MM.1S (cell line): ENCODE measurements at regions not wholly inside any gene's neighbourhood (a gene's known extent, or its start where the extent isn't known, plus 50 kb on each side); places are given as distances from the start of the nearest gene placed in this dataset.

ENCODE experiments used
- DNase-seq: peaks from one replicate; pipeline ENCODE4 v3.0.0-alpha.2; 2015
- H2AFZ ChIP-seq: fragments of 300-600 bp; sonication (generic); 2 replicates; pipeline ENCODE4 v1.6.0; 2016; ENCODE audit warnings: antibody characterized with exemption, low read length
- H3F3A ChIP-seq: fragments of 300-600 bp; sonication (generic); 2 replicates; pipeline ENCODE4 v1.6.1; 2016; ENCODE audit warnings: mild to moderate bottlenecking, antibody characterized with exemption, low read length, moderate library complexity, mixed read lengths; ENCODE audit not compliant: insufficient read depth
- H3K27ac ChIP-seq: fragments of 300-600 bp; sonication (generic); 2 replicates; pipeline ENCODE4 v1.5.1; 2016; ENCODE audit warnings: mild to moderate bottlenecking, low read length
- H3K27me3 ChIP-seq: fragments of 300-600 bp; sonication (generic); replicated peaks from 2 replicates; pipeline ENCODE4 v1.6.0; 2016; ENCODE audit warnings: low read length; ENCODE audit not compliant: insufficient read depth
- H3K36me3 ChIP-seq: fragments of 300-600 bp; sonication (generic); replicated peaks from 2 replicates; pipeline ENCODE4 v1.6.1; 2016; ENCODE audit warnings: mild to moderate bottlenecking, low read length, mixed read lengths; ENCODE audit not compliant: insufficient read depth
- H3K4me1 ChIP-seq: fragments of 300-600 bp; sonication (generic); 2 replicates; pipeline ENCODE4 v1.6.1; 2016; ENCODE audit warnings: low read length, mixed read lengths
- H3K4me2 ChIP-seq: fragments of 300-600 bp; sonication (generic); 2 replicates; pipeline ENCODE4 v1.6.0; 2016; ENCODE audit warnings: low read depth, low read length
- H3K4me3 ChIP-seq: fragments of 300-600 bp; sonication (generic); 2 replicates; pipeline ENCODE4 v1.5.1; 2016; ENCODE audit warnings: low read length, mixed read lengths
- H3K79me2 ChIP-seq: fragments of 300-600 bp; sonication (generic); 2 replicates; pipeline ENCODE4 v1.6.1; 2016; ENCODE audit warnings: mixed run types, low read length, mixed read lengths
- H3K9ac ChIP-seq: fragments of 300-600 bp; sonication (generic); 2 replicates; pipeline ENCODE4 v1.6.1; 2016; ENCODE audit warnings: low read length, mixed read lengths
- H3K9me2 ChIP-seq: fragments of 300-600 bp; sonication (generic); replicated peaks from 2 replicates; pipeline ENCODE4 v1.6.1; 2016; ENCODE audit warnings: mild to moderate bottlenecking, low read length, mixed read lengths; ENCODE audit not compliant: insufficient read depth
- H3K9me3 ChIP-seq: fragments of 300-600 bp; sonication (generic); replicated peaks from 2 replicates; pipeline ENCODE4 v1.6.1; 2016; ENCODE audit warnings: mild to moderate bottlenecking, low read length, mixed read lengths; ENCODE audit not compliant: insufficient read depth
- H4K20me1 ChIP-seq: fragments of 300-600 bp; sonication (generic); 2 replicates; pipeline ENCODE4 v1.6.1; 2016; ENCODE audit warnings: mild to moderate bottlenecking, low read length, moderate library complexity, mixed read lengths; ENCODE audit not compliant: insufficient read depth
- CTCF ChIP-seq: fragments of 300-600 bp; sonication (generic); IDR thresholded peaks from 2 replicates; pipeline ENCODE4 v1.5.1; 2016; ENCODE audit warnings: antibody characterized with exemption, low read length, mixed read lengths
- EZH2 ChIP-seq: fragments of 300-600 bp; sonication (generic); optimal IDR thresholded peaks from 2 replicates; pipeline ENCODE3; 2017; ENCODE audit warnings: low read depth, mild to moderate bottlenecking, antibody characterized with exemption, low read length, mixed read lengths
- EZH2phosphoT487 ChIP-seq: fragments of 300-600 bp; sonication (generic); IDR thresholded peaks from 2 replicates; pipeline ENCODE4 v1.6.1; 2018; ENCODE audit warnings: antibody characterized with exemption, low read length

- TF ChIP-seq EZH2 (no peak), EZH2phosphoT487 (no peak), CTCF (no peak)
- H3K4me1 ChIP-seq, result peaks cover 61% of the 10 kb centered on the region
- H3K27ac ChIP-seq, result peak overlapping the region; percentile 99
- H3K4me2 ChIP-seq, result peak overlapping the region; percentile 87
- H3K27me3 ChIP-seq, result no peaks in the 10 kb centered on the region
- no peaks in the 10 kb centered on the region for H3K36me3 ChIP-seq
- H3F3A ChIP-seq, result peaks cover 38% of the 10 kb centered on the region
- no peaks in the 10 kb centered on the region for H3K79me2 ChIP-seq
- no peaks in the 10 kb centered on the region for H3K9me2 ChIP-seq
- H3K9me3 ChIP-seq, result no peaks in the 10 kb centered on the region
- H2AFZ ChIP-seq, result peak overlapping the region; percentile 61
- no peaks in the 10 kb centered on the region for H4K20me1 ChIP-seq
- H3K4me3 ChIP-seq, result peak overlapping the region; percentile 44
- peak; percentile 95 for DNase-seq
- peak overlapping the region; percentile 74 for H3K9ac ChIP-seq
These were observed 63.6 kb downstream of the SPINK2 start for GRCh38 chr4:56757821-56758411.

- Histone ChIP-seq H3K9me3 (no peaks in the 10 kb centered on the region), H3K27me3 (no peaks in the 10 kb centered on the region), H2AFZ (peak overlapping the region; percentile 61), H3K9me2 (no peaks in the 10 kb centered on the region), H3K79me2 (no peaks in the 10 kb centered on the region), H3K27ac (peak overlapping the region; percentile 99), H3K4me2 (peak overlapping the region; percentile 87), H4K20me1 (no peaks in the 10 kb centered on the region), H3K4me1 (peaks cover 55% of the 10 kb centered on the region), H3K4me3 (peak overlapping the region; percentile 44; the same call in 1 of the 2 replicates), H3F3A (peaks cover 38% of the 10 kb centered on the region), H3K36me3 (no peaks in the 10 kb centered on the region), H3K9ac (peak overlapping the region; percentile 74)
- DNase-seq, result peak; percentile 91
- TF ChIP-seq CTCF (peak; percentile 26), EZH2 (no peak)
These were observed 64.2 kb downstream of the SPINK2 start for GRCh38 chr4:56757261-56757746.

DNA sequence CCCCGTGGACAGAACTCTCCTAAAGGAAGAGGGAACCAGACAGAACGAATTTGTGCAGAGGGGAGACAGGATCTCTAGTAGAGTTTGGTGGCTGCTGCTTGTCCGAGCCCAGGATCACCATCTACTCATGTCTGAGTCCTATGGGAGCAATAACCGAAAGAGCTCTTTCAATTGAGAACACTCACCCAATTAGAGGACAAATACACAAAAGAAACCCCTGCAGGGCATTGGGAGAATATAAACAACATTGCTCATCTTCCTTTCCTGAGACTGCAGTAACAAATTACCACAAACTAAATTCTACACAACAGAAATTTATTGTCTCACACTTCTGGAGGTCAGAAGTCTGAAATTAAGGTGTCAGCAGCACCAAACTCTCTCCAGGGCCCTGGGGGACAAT, 65.6 kb downstream of the SPINK2 start:
- H3K27ac ChIP-seq, result no peak overlapping the region
- peaks cover 43% of the 10 kb centered on the region for H3K4me1 ChIP-seq
- H3K9me2 ChIP-seq, result no peaks in the 10 kb centered on the region
- no peak overlapping the region for H3K9ac ChIP-seq
- H2AFZ ChIP-seq, result no peak overlapping the region; the same call in 1 of the 2 replicates
- H3K36me3 ChIP-seq, result no peaks in the 10 kb centered on the region
- peaks cover 38% of the 10 kb centered on the region for H3F3A ChIP-seq
- H4K20me1 ChIP-seq, result no peaks in the 10 kb centered on the region
- no peak overlapping the region for H3K4me3 ChIP-seq
- no peaks in the 10 kb centered on the region for H3K79me2 ChIP-seq
- no peaks in the 10 kb centered on the region for H3K9me3 ChIP-seq
- no peak for DNase-seq
- H3K4me2 ChIP-seq, result no peak overlapping the region
- TF ChIP-seq EZH2, result no peak
- TF ChIP-seq CTCF, result no peak
- no peak for TF ChIP-seq EZH2phosphoT487
- no peaks in the 10 kb centered on the region for H3K27me3 ChIP-seq
